ENCODE measurements at regions not wholly inside any gene's neighbourhood (a gene's known extent, or its start where the extent isn't known, plus 50 kb on each side); places are given as distances from the start of the nearest gene placed in this dataset.
"Not testable (repeated sequence)": the region's sequence is repeated elsewhere in the genome, so short reads cannot be mapped to it uniquely, and the experiment has no call there.

DNA sequence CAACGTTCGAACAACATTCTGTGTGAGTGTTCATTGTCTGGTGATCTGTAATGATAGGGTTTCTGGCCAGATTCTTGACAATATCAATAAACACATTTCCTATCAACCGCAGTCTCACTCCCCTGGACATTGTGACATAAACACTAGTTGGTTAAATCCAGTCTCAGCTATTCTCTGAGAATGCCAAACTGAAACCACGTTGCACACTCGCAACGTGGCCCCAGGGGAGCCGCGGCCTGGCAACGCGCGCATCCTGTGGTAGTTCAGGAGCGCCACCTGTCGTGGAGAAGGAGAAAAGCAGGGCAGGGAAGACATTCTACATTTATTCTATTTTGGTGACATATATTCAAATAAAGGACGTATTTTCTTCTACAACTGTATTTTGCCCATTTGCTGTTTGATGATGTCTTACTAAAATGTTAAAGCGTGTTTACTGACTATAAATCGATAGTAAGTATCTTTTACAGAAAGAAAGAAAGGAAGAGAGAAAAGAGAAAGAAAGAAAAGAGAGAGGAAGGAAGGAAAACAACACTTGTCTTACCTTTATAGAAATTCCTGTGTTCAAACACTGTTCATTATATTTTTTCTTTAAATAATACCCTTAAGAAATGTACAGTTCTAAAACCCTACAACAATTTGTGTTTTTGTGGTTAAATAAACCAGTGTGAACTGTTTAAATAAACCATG, 738.3 kb upstream of the FRG1 start:
- peak in 1 of 2 donors; percentile 30 for DNase-seq (ENCODE audit: low spot score in 2 of 2)
- no peak for FAIRE-seq

DNA sequence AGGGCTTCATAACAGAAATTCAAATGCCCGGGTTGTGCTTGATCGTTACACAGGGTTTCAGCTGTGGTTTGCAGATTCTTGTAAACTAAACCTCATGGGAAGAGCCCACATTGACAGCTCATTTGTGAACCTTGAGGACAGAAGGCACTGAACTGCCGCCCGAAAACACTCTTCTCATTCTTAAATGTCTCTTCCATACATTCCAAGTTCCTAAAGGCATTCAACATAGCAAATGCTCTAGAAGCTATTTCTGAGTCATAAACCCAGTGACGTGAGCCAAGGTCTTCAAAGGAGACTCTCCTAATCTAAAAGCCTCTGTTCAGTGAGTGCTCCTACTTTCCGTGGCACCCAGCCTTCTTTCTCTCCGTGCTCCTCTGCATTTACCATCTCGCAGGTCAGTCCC, 737.8 kb upstream of the FRG1 start:
- DNase-seq (ENCODE audit: low spot score in 2 of 2) (no peak), FAIRE-seq (no peak)

DNA sequence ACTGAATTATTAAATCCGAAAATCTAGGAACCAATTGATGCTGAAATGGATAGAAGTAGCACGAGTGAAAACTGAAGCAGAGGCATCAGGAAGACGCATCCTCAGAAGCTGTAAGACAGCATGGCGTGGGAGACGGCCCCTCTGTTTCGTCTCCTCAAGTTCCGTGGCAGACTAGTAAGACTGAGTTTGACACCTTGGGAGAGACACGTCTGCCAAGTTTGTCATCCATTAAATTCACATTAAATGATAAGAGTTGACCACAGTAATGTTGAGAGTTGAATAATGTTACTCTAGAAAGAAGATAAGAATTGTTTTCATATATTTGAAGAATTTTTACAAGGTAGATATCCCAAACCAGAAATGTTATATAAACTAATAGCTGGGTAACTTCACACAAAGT, 736.1 kb upstream of the FRG1 start:
- FAIRE-seq, result no peak

DNA sequence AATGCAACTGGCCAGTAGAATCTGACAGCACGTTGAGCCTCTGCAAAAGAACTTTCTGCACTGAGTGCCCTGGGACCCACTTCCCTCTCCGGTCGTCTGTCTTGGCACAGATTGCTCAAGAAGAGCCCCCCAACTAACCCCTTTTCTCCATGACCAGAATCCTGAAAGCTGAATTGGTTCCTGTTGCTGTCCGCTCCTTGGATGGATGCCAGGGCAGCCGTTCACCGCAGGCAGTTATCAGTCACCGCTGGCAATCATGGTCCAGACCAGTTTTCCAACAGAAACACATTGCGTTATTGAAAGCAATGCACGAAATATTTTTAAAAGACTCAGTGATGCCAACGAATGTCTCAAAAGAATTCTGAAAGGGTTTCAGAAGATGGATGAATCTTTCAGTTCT, 733.7 kb upstream of the FRG1 start:
- DNase-seq (ENCODE audit: low spot score in 2 of 2) (no peak), FAIRE-seq (no peak)

More for the DNA sequence above, 736.1 kb upstream of the FRG1 start:
- DNase-seq (ENCODE audit: low spot score in 2 of 2), result no peak

DNA sequence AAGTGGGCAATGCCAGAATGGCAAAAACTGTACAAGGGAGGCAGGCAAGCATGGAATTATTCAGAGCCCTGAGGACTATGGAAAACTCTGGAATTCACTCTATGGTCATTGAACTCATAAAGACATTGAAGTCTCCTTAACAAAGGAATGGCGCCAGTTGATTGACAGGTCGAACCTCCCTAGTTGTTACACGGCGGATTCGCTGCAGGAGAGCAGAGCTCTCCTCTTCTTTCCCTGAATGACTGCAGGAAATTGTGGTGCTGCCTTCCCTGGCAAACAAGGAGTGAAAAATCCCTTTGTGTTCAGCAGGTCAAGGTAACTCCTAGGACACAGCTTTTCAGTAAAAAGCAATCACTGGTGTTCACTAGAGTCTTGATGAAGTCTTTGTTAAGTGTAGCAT, 732.8 kb upstream of the FRG1 start:
- DNase-seq (ENCODE audit: low spot score in 2 of 2) (no peak), FAIRE-seq (no peak)

DNA sequence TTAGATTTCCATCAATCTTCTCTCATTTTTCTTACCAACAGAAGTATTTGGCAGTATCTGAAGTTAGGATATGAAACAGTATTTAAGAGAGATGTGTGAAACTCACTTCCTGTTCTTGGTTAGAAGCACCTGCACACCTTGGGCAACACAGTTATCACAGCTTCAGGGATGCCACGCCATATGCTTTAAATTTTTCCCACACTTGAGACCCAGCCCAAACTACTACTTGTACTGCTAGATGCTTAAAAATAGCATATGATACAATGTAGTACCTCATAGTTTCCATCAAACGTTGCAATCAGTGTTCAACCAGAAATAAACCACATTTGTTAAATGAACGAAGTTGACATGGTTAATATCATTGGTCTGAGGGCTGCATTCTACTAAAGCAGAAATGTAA, 725.1 kb upstream of the FRG1 start:
- no peak for FAIRE-seq
- DNase-seq (ENCODE audit: low spot score in 2 of 2), result no peak

DNA sequence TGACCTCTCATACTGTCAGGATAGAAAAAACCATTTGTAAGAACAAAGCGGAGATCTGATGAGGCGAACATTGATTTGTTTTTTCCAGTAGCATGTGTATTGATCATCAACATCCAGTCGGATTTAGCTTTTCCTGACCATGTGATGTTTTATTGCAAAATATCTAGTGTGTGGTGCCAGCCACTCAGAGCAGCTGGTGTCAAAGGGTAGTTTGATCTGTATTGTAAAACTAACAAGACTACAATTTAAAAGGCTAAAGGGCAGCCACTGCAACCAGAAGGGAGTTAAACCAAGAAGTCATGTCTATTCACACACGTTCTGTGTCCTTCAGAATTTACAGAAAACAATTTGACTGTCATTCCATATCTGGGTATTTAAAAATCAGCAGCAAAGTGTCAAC, 719.0 kb upstream of the FRG1 start:
- FAIRE-seq (no peak), DNase-seq (ENCODE audit: low spot score in 2 of 2) (no peak)

DNA sequence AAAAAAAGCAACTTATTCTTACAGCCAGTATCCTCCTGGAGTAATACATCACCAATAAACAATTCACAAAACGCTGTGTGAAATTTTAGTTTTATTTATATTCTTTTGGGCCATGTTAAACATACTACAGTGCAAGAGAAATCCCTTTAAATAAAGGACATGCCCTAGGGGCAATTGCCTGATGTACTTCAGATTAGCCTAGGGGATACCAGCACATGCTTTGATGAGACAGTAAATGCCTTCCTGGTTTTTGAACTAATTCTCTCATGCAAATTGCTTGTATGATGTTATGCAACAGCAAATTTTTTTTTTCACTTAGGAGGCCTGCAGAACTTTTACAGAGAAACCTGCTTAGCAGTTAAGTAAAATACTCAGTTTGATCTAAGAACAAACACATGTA, 711.9 kb upstream of the FRG1 start:
- FAIRE-seq (no peak), DNase-seq (ENCODE audit: low spot score in 2 of 2) (no peak)

DNA sequence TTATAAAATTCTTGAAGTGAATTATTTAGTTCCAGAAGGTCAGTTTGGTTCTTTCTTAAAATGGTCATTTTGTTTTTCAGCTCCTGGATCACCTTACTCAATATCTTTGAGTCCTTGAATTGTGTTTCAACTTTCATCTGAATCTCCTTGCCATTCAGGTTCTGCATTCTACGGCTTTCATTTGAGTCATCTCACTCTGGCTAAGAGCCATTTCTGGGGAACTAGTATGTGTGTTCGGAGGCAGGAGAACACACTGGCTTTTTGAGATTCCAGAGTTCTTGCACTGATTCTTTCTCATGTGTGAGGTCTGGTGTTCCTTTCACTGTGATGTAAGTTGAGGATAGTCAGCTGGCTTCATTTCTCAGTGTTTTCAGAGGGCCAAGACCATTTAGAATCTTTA, 708.4 kb upstream of the FRG1 start:
- DNase-seq (ENCODE audit: low spot score in 2 of 2), result no peak
- FAIRE-seq, result no peak

DNA sequence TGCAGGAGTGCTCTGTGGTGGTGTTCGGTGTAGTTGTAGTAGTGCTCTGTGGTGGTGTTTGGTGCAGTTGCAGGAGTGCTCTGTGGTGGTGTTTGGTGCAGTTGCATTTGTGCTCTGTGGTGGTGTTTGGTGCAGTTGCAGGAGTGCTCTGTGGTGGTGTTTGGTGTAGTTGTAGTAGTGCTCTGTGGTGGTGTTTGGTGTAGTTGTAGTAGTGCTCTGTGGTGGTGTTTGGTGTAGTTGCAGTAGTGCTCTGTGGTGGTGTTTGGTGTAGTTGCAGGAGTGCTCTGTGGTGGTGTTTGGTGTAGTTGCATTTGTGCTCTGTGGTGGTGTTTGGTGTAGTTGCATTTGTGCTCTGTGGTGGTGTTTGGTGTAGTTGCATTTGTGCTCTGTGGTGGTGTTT, 706.9 kb upstream of the FRG1 start:
- DNase-seq (ENCODE audit: low spot score in 2 of 2), result not testable (repeated sequence)
- peak; percentile 100 for FAIRE-seq

DNA sequence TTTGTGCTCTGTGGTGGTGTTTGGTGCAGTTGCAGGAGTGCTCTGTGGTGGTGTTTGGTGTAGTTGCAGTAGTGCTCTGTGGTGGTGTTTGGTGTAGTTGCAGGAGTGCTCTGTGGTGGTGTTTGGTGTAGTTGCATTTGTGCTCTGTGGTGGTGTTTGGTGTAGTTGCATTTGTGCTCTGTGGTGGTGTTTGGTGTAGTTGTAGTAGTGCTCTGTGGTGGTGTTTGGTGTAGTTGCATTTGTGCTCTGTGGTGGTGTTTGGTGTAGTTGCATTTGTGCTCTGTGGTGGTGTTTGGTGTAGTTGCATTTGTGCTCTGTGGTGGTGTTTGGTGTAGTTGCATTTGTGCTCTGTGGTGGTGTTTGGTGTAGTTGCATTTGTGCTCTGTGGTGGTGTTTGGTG, 705.7 kb upstream of the FRG1 start:
- FAIRE-seq, result peak; percentile 99
- DNase-seq (ENCODE audit: low spot score in 2 of 2), result not testable (repeated sequence)

DNA sequence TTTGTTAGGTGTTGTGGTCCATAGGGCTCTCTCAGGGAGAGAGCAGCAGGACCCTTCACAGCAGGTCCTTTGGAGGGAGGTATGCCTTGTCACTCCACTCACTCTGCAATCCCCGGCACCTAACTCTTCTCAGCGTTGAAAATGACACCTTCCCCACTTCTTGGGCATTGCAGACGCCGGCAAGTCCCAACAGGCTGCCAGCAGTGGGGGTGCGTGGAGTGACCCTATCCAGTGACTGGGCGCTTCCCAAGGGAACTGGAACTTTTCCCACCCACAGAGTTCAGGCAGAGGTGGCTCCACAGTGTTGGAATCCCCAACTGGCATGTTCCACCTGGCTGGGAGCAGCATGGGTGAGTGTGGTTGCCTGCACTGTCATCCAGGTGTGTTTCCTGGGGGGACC, 705.1 kb upstream of the FRG1 start:
- FAIRE-seq (no peak), DNase-seq (ENCODE audit: low spot score in 2 of 2) (no peak)

DNA sequence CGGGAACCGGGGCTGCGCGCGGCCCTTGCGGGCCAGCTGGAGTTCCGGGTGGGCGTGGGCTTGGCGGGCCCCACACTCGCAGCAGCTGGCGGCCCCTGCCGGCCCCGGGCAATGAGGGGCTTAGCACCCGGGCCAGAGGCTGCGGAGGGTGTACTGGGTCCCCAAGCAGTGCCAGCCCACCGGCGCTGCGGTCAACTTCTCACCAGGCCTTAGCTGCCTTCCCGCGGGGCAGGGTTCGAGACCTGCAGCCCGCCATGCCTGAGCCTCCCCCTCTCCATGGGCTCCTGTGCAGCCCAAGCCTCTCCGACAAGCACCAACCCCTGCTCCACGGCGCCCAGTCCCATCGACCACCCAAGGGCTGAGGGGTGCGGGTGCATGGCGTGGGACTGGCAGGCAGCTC, 704.4 kb upstream of the FRG1 start:
- not testable (repeated sequence) for DNase-seq (ENCODE audit: low spot score in 2 of 2); FAIRE-seq

DNA sequence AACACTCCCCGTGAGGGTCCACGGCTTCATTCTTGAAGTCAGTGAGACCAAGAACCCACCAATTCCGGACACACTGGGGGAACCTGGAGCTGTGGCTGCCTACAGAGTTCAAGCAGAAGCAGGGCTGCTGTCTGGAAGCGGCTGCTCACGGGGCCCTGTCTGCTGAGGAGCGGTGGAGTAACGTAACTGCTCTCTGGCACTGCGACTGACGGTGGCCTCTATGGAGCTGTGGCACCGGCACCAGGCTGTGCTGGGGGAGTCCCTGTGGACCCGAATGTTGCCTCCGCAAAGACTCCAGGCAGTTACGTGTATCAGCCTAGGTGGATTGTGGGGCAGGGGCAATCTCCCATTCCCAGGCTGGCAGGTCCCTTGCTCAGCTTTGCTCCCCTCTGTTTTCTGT, 703.3 kb upstream of the FRG1 start:
- FAIRE-seq, result no peak

DNA sequence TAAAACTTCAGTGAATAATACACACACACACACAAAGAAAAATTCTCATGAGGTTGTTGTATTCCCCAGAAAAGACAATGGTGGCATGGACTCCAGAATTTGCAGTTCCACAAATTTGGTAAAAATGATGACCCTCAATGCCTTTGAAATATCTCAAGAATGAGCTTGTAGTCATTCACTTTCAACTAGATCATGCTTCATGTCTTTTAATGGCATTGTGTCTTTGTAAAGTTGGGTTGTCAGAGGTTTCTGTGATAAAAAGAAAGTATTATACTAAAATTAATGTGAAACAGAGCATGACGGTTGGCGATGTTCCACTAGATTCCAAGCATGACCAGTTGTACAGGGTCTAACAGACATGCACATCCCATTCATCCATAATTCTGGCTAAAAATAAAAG, 685.0 kb upstream of the FRG1 start:
- no peak for DNase-seq (ENCODE audit: low spot score in 2 of 2)
- no peak for FAIRE-seq

More for the DNA sequence above, 703.3 kb upstream of the FRG1 start:
- DNase-seq (ENCODE audit: low spot score in 2 of 2), result no peak

DNA sequence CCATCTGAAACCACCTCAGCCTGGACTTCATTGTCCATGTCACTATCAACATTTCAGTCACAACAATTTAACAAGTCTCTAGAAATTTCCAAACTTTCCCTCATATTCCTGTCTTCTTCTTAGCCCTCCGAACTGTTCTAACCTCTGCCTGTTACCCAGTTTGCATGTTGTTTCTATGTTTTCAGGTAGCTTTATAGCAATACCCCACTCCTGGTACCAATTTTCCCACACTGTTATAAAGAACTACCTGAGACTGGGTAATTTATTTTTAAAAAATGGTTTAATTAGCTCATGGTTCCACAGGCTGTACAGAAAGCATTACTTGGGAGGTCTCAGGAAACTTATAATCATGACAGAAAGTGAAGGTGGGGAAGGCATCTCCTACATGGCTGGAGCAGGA, 679.2 kb upstream of the FRG1 start:
- FAIRE-seq (no peak), DNase-seq (ENCODE audit: low spot score in 2 of 2) (no peak)

DNA sequence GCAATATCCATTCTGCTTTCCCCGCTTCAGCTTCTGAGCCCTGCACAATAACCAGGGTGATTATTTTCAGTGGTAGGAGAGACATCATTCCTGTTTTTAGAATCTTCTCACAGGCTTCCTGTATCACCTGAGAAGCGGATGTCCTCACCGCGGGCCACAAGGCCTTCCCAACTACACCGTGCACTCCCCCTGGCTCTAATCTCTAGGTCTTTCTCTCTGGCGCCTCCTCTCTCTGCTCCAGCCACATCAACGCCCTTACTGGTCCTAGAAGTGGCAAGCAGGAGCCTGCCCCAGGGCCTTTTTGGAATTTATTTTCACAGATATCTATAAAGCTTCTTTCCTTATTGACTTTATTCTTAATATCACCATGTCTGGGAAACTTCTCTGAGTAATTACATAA, 675.2 kb upstream of the FRG1 start:
- no peak for FAIRE-seq
- DNase-seq (ENCODE audit: low spot score in 2 of 2), result no peak

DNA sequence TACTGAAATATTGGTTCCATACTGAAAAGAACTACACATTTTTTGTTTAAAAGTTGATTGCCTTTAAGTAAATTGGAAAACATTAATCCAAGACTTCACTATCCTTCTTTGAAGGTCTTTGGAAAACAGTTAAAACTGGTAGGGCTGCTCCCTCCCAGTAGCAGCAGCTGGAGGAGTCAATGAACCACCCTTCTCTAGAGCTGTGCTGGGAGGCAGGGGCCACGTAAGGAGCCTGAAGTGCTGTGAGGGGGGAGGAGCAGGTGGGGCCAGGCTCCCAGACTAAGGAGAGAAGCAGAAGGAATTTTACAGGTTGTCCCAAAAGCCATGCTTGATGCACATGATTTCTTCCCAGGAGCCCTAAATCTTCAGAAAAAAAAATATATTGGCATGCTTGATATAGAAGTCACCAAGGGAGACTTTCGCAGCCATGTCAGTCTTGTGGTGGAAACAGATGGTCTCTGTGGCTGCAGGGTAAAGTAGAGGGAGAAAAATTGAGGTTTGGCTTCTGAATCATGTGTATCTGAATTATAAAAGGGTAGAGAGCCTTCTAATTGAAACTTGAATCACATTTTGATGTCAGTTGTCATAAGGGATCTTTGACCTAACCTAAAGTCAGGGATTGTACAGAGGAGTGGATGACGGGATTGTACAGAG, 673.2 kb upstream of the FRG1 start:
- no peak for FAIRE-seq
- no peak for DNase-seq (ENCODE audit: low spot score in 2 of 2)

DNA sequence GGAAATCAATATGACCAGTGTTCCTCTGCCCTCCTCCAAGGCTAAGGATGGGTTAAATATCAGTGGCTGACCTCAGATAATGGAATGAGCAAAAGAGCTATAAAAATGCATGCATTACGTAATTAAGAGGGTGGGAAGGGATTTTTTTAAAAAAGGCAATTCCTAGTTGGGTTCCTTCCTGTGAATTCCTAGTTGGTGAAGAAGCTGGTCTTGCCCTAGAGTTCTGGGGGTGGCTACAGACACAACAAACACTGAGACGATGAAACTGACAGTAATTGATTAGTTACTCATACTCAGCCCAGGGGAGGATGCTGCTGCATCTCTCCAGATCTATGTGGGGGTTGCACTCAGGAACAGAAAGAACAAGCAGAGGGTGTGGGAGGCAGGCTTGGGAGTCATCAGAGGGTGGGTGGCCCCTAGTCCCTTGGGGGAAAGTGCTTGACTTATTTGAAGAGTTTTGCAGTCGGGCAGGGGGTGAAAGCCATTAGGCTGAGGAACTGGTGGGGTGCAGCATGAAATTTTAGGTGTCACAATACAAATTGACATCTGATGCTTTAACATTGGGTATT, 662.0 kb upstream of the FRG1 start:
- no peak for FAIRE-seq
- no peak for DNase-seq (ENCODE audit: low spot score in 2 of 2)

DNA sequence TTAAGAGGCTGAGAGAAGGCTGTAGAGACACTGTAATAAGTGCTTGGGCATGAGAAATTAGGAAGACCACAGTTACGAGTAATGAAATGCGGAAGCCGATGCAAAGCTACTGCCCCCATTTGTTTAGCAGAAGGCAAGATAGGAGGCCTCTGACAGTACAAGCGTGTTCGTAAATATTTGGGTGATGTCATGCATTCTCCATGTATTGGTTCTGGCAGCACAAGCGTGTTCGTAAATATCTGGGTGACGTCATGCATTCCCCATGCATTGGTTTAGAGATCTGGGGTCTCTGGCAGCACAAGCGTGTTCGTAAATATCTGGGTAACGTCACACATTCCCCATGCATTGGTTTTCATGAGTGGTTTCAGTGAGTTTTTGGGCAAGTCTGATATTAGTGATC, 661.5 kb upstream of the FRG1 start:
- FAIRE-seq, result no peak
- no peak for DNase-seq (ENCODE audit: low spot score in 2 of 2)

DNA sequence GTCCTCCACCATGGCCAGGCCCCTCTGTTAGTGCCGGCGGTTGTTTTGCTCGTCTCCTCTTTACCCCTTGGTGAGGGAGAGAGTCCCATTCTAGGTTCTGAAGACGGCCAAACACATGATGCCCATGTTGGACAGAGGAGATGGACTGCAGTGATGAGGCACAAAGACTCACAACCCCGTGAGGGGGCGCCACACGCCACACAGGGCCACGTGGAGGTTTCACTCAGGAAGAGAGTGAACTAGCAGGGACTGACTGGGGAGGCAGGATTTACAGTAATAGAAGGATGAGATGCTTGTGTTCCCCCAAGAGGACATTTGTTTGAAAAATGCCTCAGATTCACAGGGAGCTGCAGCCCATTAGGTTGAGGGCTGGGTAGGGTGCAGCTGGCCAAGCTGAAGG, 655.3 kb upstream of the FRG1 start:
- DNase-seq (ENCODE audit: low spot score in 2 of 2) (no peak), FAIRE-seq (no peak)

DNA sequence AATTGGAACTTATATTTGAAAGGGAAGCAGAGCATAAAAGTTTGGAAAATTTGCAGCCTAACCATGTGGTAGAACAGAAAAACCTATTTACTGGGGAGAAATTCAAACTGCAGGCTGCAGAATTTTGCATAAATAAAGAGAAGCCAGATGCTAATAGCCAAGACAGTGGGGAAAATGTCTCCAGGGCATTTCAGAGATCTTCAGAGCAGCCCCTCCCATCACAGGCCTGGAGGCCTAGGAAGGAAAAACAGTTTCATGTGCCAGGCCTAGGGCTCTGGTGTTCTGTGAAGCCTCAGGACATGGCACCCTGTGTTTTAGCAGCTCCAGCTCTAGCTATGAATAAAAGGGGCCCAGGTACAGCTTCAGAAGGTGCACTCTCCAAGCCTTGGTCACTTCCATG, 648.7 kb upstream of the FRG1 start:
- DNase-seq (ENCODE audit: low spot score in 2 of 2), result no peak
- FAIRE-seq, result no peak

All from frontal cortex (tissue), 3 donors.